Adrenal gland (tissue), 5 donors: ENCODE measurements at regions not wholly inside any gene's neighbourhood (a gene's known extent, or its start where the extent isn't known, plus 50 kb on each side); places are given as distances from the start of the nearest gene placed in this dataset.

Experiments
- CTCF ChIP-seq, 6 experiments: fragments of 450-650 bp in 4 of 6; fragments of 200-600 bp in 2 of 6; sonication (generic) in 1 of 6; IDR thresholded peaks; 1 replicate in 5 of 6; 2 replicates in 1 of 6; pipeline versions ENCODE4 v1.5.1 to v1.8.0; 2016 to 2021; ENCODE audit warnings: antibody characterized with exemption in 6 of 6, mild to moderate bottlenecking in 2 of 6, moderate library complexity in 1 of 6
- POLR2A ChIP-seq, 2 donors: fragments of 450-650 bp; IDR thresholded peaks; one replicate each; pipeline ENCODE4 v1.6.1; 2017; ENCODE audit warnings: antibody characterized with exemption in 2 of 2, mild to moderate bottlenecking in 2 of 2, moderate library complexity in 1 of 2
- donor health status: DM: no; HTN: no; CAD: no.

GRCh38 chr15:69662645-69663000 lies 210.0 kb downstream of the RPLP1 start:
- TF ChIP-seq POLR2A (IDR thresholded peaks at IDR 0.05) (no peak), CTCF (IDR thresholded peaks at IDR 0.05) (no peak)
